Hematopoietic multipotent progenitor cell treated with erythropoietin and hydrocortisone succinate and interleukin-3 and kit ligand, for 8 days (in vitro differentiated cells): ENCODE measurements at regions not wholly inside any gene's neighbourhood (a gene's known extent, or its start where the extent isn't known, plus 50 kb on each side); places are given as distances from the start of the nearest gene placed in this dataset.
"Not testable (repeated sequence)": the region's sequence is repeated elsewhere in the genome, so short reads cannot be mapped to it uniquely, and the experiment has no call there.

Experiments used
- DNase-seq: peaks from one replicate; pipeline ENCODE4 v3.0.0-alpha.2; 2015

GRCh38 chr6:99219788-99220187 is 129.7 kb downstream of the FAXC start:
- no peak for DNase-seq

DNA sequence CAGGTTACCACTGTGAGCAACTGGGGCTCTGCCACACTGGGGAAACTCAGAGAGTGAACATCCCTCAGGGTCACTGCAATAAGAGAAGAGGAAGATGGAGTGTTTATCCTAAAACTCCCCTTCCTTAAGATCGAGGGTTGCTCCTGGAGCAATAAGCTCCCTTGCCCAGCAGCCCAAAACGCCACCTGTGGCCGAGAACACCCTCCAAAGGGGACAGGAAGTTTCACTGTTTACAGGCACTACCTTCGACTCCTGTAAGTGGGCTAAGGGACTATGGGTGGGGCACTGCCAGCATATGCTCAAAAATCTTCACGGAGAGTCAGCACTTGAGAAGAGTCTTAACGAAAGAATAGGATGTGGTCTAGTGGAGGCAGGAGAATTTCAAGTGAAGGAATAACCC is 132.5 kb downstream of the FAXC start:
- no peak for DNase-seq

DNA sequence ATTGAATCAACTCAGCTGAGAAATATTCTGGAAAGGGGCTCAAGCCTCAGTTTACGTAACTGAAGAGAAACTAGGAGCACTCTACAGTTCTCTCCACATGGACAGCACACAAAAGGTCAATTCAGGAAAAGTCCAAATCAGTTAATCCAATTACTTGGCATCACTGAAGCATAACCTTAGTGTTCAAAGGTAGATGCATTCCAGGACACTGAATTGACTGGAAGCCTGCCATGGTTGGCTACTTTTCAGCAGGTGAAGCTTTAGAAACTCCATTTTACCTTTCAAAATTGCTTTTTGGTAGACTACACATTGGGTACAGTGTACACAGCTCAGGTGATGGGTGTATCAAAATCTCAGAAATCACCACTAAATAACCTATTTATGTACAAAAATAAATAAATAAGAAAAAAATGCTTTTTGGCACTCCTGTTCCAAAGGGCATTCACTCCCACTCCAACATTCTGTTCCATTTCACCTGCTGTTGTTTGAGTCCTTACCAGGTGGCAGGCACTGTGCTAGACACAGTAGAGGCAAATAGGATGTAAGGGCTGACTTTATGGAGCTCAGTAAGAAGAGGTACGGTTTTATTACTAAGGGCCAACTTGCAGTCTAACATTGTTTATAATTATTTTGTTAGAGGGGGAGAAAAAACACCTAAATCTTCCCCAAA is 153.4 kb downstream of the FAXC start:
- DNase-seq: no peak

DNA sequence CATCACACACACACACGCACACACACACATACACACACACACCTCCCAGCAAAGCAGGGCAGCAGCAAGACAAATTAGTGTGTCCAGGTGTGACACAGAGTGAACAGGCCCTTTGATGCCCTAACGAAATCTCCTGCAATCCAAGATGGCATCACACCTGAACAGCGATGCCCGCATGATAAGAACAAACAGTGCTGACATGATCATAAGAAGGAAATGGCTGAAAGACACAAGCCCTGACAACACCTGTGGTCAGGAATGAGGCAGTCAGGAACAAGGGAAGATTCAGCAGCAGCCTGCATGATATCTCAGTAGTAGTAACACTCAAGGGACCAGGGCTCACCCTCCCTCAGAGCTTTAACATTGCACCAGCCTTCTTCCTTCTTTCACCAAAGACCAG is 156.9 kb downstream of the FAXC start:
- DNase-seq: no peak

DNA sequence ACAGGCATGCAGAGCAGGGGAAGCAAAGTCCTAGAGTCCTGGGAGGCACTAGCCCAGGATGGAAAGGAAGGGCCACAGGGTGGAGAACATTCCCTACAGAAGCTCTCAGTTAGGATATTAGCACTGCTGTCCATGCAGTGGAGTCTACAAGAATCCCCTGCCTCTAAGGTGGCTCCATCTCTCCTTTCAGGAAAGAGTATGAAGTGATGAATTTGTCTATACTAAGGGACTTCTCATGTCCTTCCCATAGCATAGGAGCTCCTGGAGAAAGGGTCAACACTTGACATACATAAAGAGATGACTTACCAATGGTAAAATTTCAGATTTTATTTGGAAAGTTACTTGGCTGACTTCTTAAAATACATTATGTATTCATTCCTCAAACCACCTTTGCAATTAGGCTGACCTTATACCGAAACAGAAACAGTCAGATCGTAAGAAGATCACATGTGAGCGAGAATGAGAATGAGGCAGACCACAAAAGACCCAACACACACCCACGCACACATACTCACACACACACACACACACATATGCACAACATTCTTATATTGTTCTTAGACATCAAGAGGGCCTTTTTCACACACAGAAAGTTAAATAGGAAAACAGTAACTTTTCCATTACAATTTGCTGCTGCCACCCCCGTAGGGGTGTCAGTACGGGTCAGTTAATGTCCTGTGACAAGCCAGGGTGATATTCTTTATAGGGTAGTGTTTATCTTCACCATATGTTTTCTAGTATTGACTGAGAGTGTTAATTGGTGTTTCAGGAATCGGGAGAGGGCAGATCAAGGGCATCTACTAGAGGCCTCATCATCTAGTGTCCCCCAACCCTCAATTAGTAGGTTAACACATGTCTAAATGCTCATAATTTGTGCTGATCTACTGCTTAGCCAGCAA is 159.4 kb downstream of the FAXC start:
- no peak for DNase-seq

DNA sequence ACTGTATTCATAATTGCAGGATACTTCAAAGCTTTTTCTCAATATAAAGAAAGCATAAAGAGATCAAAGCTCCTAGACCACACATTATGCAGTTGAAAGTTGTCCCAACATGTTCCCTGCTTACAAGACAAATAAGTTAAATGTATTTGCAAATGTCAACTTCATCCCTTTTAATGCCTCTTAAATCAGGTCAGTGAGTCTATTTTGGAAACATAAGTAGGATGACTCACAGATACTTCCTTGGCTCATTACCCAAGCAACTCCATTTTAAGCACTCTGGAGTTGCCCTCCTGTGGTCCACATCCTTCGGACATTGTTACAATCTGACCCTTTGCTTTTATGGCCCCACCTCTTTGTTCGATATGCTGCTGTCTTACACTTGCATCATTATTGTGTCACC is 162.0 kb downstream of the FAXC start:
- DNase-seq: no peak

GRCh38 chr6:99186417-99186816 is 163.1 kb downstream of the FAXC start:
- no peak for DNase-seq

- DNase-seq: no peak
Observed at GRCh38 chr6:99185525-99185924, 163.9 kb downstream of the FAXC start.

DNA sequence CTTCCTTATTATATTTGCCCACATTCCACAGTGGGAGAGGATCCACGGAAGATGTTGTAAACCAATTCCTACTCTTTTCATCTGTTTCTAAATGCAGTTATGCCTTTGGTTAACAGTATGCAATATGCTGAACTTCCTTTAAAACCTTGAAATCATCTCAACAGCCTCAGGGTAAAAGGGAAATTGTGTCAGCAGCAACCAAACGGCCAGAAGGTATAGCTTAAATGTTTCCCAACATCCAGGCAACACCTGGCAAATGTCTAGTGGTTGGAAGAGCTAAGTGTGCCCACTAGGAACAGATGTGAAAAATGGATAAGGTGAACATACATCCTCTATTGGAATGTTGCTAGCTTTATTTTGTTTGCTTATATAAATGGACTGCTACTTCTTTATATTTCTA is 164.8 kb downstream of the FAXC start:
- no peak for DNase-seq

DNA sequence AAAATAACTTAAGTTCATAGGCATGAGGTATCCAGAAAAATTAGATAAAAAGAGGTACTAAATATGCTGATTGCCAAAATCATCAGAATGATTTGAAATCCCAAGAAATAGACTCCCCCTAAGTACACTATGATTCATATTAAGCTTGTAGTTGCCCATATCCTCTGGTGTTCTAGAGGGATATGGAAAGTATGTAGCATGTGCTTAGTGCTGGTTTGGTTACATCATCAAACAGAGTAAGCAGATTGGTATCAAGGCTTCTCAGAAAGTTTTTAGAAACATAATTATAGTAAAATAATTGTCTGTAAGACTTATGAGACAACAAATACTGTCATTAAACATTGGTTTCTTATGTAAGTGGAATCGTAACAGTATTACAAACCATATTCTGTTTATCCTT is 166.4 kb downstream of the FAXC start:
- DNase-seq: no peak

- DNase-seq: no peak
Observed at GRCh38 chr6:99181174-99181573, 168.3 kb downstream of the FAXC start.

DNA sequence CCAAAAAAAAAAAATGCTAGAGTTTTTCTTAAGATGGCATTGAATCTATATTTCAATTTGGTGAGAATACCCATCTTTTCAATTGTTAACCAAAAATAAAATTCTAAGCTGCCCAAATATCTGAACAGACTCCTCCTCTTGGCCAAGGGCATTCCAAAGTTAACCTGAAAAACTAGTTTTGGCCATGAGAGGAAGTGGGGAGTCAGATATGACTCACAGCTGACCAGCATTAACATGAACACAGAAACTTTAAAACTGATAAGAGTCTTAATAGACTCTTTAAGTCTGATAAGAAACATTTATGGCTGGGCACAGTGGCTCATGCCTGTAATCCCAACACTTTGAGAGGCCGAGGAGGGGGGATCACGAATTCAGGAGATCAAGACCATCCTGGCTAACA is 171.3 kb downstream of the FAXC start:
- DNase-seq: no peak

DNA sequence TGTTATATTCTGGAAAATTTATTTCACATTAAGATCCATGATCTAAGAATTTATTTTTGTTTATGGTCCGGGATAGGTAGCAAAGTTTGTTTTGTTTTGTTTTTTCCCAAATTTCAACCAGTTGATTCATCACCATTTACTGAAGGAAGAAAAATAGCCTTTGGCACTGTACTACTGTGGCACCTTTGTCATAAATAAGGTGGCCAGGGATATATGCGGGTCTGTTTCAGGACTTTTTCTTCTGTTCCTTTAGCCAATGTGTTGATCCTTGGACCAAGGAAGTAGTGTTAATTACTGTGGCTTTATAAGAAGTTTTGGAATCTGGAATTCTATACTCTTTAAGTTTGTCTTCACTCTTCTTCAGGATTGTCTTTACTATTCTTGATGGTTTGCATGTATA is 171.7 kb downstream of the FAXC start:
- no peak for DNase-seq

GRCh38 chr6:99165838-99166237 is 183.6 kb downstream of the FAXC start:
- DNase-seq: no peak

DNA sequence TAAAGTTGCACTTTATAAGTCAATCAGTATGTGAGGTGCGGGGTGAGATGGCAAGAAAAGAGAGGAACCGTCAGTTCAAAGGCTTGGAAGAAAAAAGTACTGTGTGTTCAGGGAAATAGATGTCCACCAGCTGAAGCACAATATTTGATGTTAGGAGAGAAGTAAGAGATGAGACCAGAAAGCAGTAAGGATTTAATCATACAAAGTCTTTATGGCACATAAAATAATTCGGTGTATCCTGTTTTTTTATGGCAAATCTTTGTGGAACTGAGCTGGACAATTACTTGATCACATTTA is 197.2 kb downstream of the FAXC start:
- no peak for DNase-seq

DNA sequence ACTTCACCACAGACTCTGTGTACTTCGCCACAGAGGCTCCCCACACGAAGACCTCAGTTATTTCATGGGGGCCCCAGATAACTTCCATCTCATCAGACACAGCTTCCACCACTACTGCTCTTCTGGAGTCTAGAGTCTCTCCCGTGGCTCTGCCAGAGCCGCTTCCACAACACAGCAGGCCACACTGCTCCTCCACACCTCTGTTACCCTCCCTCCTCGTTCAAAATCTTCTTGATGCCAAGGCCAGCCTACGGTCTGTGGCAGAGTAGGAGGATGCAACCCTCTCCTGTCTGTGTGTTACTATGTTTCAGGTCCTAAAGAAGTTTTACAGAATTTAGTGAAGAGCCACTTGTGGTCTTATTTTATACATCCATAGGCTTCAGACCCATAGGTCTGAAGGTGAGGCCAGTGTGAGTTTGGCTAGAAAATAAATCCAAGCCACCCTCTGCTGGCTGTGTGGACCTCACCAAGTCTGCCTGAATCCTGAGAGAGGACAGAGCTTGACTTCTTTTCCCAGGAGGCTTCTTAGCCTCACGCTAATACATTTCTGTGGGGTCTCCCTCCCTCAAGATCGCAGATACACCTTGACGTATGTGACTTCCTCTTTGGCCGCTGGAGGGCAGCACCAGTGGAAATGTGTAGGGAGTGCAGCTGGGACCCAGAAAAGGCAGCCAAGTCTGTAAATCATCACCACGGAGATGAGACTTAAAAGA is 197.7 kb downstream of the FAXC start:
- peak; percentile 48 for DNase-seq

GRCh38 chr6:99148761-99149160 is 200.7 kb downstream of the FAXC start:
- no peak for DNase-seq

DNA sequence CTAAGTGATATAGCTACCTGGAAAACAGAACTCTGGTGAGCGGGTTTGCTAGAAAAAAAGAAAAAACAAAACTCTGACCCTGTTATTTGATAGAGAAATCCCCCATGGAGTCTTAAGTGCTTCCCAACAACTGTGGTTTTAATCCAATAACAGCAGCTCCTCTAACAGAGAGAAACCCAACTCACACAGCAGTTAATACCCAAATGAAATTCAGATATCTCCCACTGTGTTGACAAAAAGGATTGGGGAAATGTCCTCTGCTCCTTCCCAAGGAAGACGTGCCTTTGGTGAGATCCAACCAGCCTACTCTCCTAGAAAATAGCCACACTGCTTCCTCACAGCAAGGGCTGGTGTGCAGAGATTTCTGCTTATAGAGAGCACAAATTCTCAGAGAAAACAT is 200.4 kb upstream of the FBXL4 start:
- no peak for DNase-seq

GRCh38 chr6:99147206-99147605 is 199.5 kb upstream of the FBXL4 start:
- no peak for DNase-seq

DNA sequence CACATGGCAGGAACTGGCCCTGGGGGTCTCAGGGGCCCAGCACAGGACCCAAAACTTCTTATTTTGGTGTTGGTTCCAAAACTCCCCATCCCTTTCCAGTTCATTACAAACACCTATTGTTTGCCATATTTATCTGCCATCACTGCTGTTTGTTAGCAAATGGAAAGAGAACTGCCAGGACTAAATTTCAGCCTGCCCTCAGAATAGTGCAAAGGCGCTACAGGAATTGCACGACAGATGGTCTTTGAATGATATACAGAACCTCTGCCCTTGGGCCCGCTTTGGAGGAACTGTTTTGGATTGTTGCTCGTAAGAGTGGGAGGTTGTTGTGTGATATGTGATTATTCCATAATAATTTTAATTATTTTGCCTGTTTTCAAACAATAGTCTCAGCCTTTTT is 199.0 kb upstream of the FBXL4 start:
- DNase-seq: no peak

DNA sequence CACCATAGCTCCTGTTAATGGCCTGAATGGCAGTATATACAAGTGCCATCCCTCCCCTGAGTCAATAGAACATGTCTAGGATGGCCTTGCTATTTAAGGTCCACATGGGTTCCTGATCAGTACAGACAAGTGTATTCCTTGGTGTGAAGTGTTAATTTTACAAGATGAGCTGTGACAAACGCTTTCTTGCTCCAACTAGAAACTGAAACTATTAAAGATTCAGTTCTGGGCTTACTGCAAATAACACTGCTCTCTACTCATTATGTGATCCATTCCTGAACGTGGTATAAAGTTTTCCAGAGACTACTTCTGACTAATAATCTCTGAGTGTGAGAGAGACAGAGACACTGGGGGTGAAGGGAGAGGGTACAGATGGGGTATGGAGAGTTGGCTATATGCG is 198.0 kb upstream of the FBXL4 start:
- no peak for DNase-seq

- no peak for DNase-seq
Observed at GRCh38 chr6:99143108-99143861, 195.5 kb upstream of the FBXL4 start.

GRCh38 chr6:99141906-99142305 is 194.2 kb upstream of the FBXL4 start:
- not testable (repeated sequence) for DNase-seq
